ENCODE measurements at regions not wholly inside any gene's neighbourhood (a gene's known extent, or its start where the extent isn't known, plus 50 kb on each side); places are given as distances from the start of the nearest gene placed in this dataset.
"Not testable (repeated sequence)": the region's sequence is repeated elsewhere in the genome, so short reads cannot be mapped to it uniquely, and the experiment has no call there.

- no peak for DNase-seq
Observed at GRCh38 chr17:20771104-20771503, 191.6 kb downstream of the CDRT15L2 start.

DNA sequence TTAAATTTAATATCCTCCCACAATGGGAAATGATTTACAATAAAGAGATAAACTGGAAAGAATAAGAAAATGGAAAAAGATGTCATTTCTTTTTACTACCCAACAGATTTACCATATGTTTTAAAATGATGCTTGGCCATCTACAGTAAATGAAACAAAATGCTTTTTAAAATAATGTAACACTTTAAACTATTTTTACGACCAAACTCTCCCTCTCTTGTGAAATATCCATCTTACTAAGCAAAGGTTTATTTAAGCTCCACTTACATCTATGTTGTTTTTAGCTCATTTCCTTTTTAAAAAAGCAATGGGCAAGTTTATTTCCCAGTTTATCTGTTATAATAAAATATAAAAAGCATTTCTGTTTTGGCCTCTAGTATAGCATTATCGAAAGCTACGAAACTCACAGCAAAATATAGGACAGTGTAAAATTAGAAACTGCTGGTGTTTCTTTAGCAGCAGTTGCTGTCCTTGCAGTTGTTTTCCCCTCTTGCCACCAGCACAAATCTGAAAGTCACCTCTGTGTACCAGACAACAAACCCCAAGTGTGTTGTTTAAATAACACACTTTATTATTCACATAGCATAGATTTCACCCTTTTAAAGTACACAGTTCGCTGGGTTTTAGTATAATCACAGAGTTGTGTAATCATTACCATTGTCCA, 195.1 kb downstream of the CDRT15L2 start:
- DNase-seq: no peak

DNA sequence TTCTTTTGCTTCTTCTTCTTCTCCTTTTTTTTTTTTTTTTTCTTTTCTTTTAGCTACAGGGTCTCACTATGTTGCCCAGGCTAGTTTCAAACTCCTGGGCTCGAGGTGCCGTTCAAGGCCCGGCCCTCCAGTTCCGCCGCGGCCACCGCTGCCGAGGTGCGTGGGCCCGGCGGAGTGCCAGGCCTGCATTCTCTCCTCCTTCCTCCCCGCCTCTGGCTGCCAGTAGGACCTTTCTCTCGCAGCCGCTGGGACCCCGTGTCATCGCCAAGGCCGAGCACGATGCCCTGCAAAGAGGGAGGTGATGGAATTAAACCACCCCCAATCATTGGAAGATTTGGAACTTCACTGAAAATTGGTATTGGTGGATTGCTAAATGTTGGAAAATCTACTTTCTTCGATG, 195.8 kb downstream of the CDRT15L2 start:
- DNase-seq: no peak

- DNase-seq: no peak
Observed at GRCh38 chr17:20779521-20779920, 200.0 kb downstream of the CDRT15L2 start.

DNA sequence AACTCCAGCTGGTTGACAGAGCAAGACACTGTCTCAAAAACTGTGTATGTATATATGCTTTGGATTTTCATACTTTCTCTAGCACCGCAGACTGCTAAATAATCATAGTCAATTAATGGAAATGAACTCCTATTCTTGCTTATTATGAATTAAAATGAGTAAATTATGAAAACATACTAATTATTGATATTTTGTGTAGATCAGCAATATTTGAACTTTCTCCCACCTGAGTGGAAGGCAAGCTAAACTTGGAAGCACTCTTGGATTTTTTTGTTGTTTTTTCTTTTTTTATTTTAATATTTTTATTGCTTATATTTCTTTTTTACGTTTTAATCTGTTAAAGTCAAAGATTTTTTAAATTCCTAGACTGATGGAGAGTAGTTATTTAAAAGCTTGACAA, 201.7 kb downstream of the CDRT15L2 start:
- DNase-seq: no peak

DNA sequence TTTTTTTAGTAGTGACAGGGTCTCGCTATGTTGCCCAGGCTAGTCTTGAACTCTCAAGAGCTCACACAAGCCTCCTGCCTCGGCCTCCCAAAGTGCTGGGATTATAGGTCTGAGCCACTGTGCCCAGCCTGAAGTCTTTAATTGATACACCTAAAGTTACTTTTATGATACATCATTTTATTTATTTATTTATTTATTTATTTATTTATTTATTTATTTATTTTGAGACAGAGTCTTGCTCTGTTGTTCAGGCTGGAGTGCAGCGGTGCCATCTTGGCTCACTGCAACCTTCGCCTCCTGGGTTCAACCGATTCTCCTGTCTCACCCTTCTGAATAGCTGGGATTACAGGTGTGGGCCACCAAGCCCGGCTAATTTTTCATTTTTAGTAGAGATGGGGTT, 202.3 kb downstream of the CDRT15L2 start:
- DNase-seq: not testable (repeated sequence)

GRCh38 chr17:20783091-20783490, 203.6 kb downstream of the CDRT15L2 start:
- DNase-seq: no peak

DNA sequence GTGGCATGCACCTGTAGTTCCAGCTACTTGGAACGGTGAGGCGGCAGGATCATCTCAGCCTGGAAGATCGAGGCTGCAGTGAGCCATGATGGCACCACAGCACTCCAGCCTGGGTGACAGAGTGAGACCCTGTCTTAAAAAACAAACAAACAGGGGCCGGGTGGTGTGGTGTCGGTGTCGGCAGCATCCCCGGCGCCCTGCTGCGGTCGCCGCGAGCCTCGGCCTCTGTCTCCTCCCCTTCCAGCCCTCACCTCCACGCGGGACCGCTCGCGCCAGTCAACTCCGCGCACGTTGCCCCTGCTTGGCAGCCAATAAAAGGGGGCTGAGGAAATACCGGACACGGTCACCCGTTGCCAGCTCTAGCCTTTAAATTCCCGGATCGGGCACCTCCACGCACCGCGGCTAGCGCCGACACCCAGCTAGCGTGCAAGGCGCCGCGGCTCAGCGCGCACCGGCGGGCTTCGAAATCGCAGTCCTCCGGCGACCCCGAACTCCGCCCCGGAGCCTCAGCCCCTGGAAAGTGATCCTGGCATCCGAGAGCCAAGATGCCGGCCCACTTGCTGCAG, 204.7 kb downstream of the CDRT15L2 start:
- DNase-seq: no peak

GRCh38 chr17:20787281-20787680, 207.8 kb downstream of the CDRT15L2 start:
- DNase-seq: no peak

GRCh38 chr17:20791626-20792025, 212.1 kb downstream of the CDRT15L2 start:
- no peak for DNase-seq

GRCh38 chr17:20794532-20794931, 215.0 kb downstream of the CDRT15L2 start:
- DNase-seq: not testable (repeated sequence)

- no peak for DNase-seq
Observed at GRCh38 chr17:20797292-20797691, 217.8 kb downstream of the CDRT15L2 start.

GRCh38 chr17:20800146-20800545, 220.6 kb downstream of the CDRT15L2 start:
- no peak for DNase-seq

DNA sequence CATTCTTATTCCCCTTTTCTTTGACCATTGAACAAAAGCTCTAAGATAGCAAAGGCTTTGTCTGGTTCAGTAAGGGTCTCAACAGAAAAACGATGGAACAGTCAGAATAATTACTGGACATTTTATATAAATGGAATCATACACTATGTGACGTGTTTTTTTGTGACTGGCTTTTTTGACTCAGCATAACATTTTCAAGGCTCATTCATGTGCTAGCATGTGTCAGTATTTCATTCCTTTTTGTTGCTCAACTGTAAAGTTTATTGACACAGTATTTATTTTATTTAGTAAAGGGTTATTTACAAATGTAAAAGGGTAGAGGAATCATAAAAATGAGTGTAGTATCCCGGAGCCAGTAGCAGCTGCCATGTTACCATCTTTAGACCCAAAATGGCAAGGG, 226.2 kb downstream of the CDRT15L2 start:
- no peak for DNase-seq

DNA sequence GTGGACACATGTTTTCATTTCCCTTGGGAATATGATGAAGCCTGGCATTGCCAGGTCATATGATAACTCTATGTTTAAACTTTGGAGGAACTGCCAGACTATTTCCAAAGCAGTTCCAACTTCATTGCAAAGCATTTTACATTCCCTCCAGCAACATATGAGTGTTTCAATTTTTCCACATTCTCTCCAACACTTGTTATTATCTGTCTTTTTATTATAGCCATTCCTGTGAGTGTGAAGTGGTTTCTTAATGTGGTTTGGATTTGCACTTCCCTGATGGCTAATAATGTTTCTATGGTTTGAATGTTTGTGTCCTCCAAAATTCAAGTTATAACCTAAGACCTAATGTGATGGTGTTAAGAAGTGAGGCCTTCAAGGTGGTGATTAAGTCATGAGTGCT, 228.0 kb downstream of the CDRT15L2 start:
- DNase-seq: not testable (repeated sequence)

DNA sequence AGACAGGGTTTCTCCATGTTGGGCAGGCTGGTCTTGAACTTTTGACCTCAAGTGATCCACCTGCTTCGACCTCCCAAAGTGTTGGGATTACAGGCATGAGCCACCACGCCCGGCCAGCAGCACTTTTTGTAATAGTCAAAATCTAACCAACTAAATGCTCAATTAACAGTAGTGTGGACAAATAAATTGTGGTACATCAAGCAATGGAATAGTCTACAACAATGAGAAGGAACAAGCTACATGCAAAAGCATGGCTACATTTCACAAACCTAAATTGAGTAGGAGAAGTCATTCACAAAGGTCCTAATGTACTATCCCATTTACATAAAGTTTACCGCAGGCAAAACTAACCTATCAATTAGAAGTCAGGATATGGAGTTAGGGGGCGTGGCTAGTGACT, 227.4 kb downstream of the USP22 start:
- DNase-seq: not testable (repeated sequence)

DNA sequence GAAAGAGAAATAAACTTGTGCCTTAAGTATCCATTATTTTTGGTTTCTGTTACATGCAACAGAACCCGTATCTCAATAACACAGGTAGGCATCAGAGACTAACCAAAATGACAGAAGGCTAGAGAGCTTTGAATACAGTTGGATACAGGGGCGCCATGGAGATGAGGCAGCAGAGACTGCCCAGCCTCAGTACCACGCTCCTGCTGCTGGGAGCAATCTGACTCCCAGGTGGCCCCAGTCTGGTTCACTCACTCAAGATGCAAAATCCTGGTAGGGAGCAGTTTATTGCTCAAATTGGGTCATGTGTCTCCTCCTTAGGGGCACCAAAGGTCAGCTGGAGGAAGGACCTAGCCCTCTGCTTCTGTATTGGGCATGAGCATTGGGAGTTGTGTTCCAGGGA, 218.9 kb downstream of the USP22 start:
- DNase-seq: no peak

- no peak for DNase-seq
Observed at GRCh38 chr17:20825539-20825938, 217.3 kb downstream of the USP22 start.

DNA sequence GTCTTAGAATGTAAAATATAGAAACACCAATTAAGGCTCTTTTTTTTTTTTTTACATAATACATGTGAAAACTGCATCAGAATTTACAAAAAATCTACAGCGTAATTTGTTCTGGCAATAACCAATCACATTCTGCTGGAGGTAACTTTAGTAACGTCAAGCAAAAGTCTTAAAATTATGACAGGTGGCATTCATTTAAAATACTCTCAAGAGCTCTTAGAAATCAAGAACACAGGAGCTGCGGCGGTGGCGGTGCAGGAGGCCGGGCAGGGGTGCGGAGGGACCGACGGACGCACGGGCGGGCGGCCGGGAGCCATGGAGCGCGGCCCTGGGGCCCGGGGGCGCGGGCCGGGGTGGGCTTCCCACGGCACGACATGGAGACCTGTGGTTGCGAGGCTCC, 202.4 kb downstream of the USP22 start:
- not testable (repeated sequence) for DNase-seq

GRCh38 chr17:20840987-20841865, 201.6 kb downstream of the USP22 start:
- DNase-seq: not testable (repeated sequence)

DNA sequence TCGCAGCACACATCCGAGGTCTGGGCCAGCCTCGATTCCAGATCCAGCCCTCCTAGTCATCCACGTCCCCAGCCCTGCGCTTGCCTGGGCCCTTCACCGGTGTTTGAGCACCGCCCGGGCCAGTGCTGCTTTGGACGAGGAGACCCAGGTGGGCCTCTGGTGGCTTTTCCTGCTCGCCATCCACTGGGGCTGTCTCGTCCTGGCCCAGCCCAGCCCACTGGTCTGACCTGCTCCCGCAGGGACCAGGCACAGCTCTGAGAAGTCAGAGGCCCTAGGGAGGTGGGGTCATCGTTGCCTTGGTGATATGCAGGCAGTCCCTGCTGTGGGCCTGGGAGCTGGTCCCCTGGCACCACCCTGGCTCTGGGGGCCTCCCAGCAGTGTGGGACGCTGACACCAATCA, 200.8 kb downstream of the USP22 start:
- not testable (repeated sequence) for DNase-seq

DNA sequence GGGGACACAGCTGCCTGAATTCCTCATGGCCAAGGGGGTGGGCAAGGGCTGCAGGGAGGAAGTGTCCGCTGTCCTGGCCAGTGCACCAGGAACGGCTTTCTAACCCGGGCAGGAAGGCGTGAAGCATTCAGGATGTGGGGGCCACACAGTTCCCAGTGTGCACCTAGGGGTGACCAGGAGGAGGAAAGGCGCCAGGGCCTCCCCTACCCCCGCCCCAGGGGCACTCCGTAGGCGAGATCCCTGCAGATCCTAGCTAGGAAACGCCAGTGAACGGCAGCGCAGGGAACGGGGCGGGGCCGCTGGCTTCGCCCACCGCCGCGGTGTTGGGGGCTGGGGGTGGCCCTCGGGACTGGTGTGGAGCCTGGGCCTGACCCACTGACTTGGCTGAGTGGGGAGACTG, 199.6 kb downstream of the USP22 start:
- DNase-seq: not testable (repeated sequence)

DNA sequence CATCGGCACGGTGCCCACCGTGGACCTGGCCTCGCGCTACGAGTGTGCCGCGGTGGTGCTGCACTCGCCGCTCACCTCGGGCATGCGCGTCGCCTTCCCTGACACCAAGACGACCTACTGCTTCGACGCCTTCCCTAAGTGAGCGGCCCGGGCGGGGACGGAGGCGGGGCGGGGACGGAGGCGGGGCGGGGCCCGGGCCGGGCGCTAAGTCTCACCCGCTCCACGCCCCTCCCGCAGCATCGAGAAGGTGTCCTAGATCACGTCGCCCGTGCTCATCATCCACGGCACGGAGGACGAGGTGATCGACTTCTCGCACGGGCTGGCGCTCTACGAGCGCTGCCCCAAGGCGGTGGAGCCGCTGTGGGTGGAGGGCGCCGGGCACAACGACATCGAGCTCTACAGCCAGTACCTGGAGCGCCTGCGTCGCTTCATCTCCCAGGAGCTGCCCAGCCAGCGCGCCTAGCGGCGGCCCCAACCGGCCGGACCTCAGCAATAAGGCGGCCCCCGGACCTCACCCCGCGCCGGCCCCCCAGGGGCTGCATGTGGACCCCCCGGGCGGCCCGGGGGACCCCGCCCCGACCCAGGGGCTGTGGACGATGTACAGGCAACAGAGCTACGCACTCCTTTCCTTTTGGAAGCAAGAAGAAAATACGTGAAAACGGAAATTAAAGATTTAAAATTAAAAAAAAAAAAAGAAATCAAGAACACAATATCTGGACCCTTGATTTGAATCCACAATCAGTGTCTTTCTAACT, 198.8 kb downstream of the USP22 start:
- DNase-seq: not testable (repeated sequence)

Data from GOT3 (cell line).